ENCODE measurements at regions not wholly inside any gene's neighbourhood (a gene's known extent, or its start where the extent isn't known, plus 50 kb on each side); places are given as distances from the start of the nearest gene placed in this dataset.

- no peak for TF ChIP-seq CTCF (conservative IDR thresholded peaks at IDR 0.05; ENCODE audit: low read depth, low read length)
- TF ChIP-seq EZH2 (IDR thresholded peaks at IDR 0.05; ENCODE audit: borderline replicate concordance, low read depth, low read length, poor library complexity, severe bottlenecking) = no peak
Measured at GRCh38 chr4:179447308-179447707, 2005.1 kb upstream of the AGA start.
